GM12891 (cell line): ENCODE measurements at regions not wholly inside any gene's neighbourhood (a gene's known extent, or its start where the extent isn't known, plus 50 kb on each side); places are given as distances from the start of the nearest gene placed in this dataset.

Experiments used
- DNase-seq: peaks from one replicate; pipeline ENCODE4 v3.0.0; 2011; ENCODE audit warnings: low spot score; ENCODE audit not compliant: insufficient read length
- FAIRE-seq: peaks from 2 replicates; lab custom pipeline; 2011; peaks lifted over from hg19 to GRCh38; lab: Jason Lieb, UNC
- PAX5 ChIP-seq: IDR thresholded peaks from 2 replicates; pipeline ENCODE4 v1.6.1; 2011; ENCODE audit warnings: low read length, moderate library complexity, mild to moderate bottlenecking; ENCODE audit not compliant: insufficient read depth, severe bottlenecking
- POLR2A ChIP-seq: IDR thresholded peaks from 2 replicates; pipeline ENCODE4 v1.6.1; 2011; ENCODE audit warnings: low read depth, low read length, control low read depth
- POLR2AphosphoS5 ChIP-seq: IDR thresholded peaks from 2 replicates; pipeline ENCODE4 v1.6.1; 2011; ENCODE audit warnings: low read depth, low read length, control low read depth
- POU2F2 ChIP-seq: IDR thresholded peaks from 2 replicates; pipeline ENCODE4 v1.6.1; 2011; ENCODE audit warnings: low read depth, mild to moderate bottlenecking, control low read depth, low read length, moderate library complexity
- SPI1 ChIP-seq: IDR thresholded peaks from 2 replicates; pipeline ENCODE4 v1.6.1; 2011; ENCODE audit warnings: low read depth, low read length, control low read depth
- TAF1 ChIP-seq: IDR thresholded peaks from 2 replicates; pipeline ENCODE4 v1.6.1; 2011; ENCODE audit warnings: low read depth, low read length, control low read depth

- no peak for FAIRE-seq
- TF ChIP-seq SPI1 (no peak), TAF1 (no peak), POLR2A (no peak), PAX5 (no peak), POLR2AphosphoS5 (no peak), POU2F2 (no peak)
- DNase-seq, result no peak
Measured at GRCh38 chr2:59933948-59934347, 619.5 kb downstream of the BCL11A start.

- no peak for DNase-seq
- no peak for FAIRE-seq
- TF ChIP-seq SPI1 (no peak), PAX5 (no peak), POU2F2 (no peak), POLR2AphosphoS5 (no peak), POLR2A (no peak), TAF1 (no peak)
Measured at GRCh38 chr2:59932341-59932740, 621.1 kb downstream of the BCL11A start.

GRCh38 chr2:59930430-59930829 is 623.0 kb downstream of the BCL11A start:
- TF ChIP-seq SPI1, result 0 out of 2 replicates have a peak, but pooled peaks have one; percentile 12
- TF ChIP-seq POU2F2, result no peak
- no peak for TF ChIP-seq POLR2AphosphoS5
- TF ChIP-seq PAX5, result no peak
- TF ChIP-seq POLR2A, result no peak
- DNase-seq, result no peak
- FAIRE-seq, result no peak

GRCh38 chr2:59926731-59927130 is 626.7 kb downstream of the BCL11A start:
- DNase-seq (no peak), FAIRE-seq (no peak)
- no peak for TF ChIP-seq POLR2AphosphoS5
- no peak for TF ChIP-seq TAF1
- no peak for TF ChIP-seq POLR2A
- TF ChIP-seq POU2F2, result no peak
- TF ChIP-seq PAX5, result no peak
- TF ChIP-seq SPI1, result no peak

DNA sequence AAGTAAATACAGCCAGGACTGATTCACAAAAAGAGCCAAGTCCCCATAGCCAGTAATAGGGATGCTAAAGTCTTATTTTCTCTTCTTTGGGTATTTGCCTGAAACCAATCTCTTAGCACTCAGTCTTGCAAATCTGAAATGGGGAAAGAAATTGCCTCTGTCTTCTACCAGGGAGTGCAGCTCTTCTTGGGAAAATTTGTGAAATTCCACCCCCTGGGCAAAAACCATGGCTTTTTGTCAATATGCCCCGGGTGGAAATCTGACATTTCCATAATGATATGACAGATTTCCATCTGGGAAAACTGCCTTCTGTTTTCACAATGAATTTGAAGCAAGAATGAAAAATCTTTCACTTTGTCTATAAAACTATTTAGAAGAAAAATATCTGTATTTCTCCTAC is 628.1 kb downstream of the BCL11A start:
- no peak for FAIRE-seq
- TF ChIP-seq PAX5 (no peak), POLR2A (no peak)

DNA sequence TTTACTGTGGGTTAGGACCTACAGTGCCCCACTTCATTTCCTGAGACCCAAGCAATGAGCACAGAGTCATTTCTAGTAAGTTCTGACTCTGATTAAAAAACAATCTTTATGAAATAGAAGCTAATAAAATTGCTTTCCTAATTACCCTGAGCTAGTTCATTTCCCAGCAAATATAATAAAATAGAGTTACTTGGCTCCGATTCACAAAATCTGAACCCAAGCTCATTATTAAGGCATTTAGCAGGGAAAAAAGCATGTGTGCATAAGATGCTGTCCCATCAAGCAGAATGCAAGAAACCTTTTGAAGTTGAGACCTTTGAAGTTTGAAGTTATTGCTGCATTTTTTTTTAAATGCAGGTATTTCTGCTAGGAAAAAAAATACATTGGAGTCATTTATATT is 629.1 kb downstream of the BCL11A start:
- FAIRE-seq (no peak), DNase-seq (no peak)
- no peak for TF ChIP-seq POLR2AphosphoS5
- no peak for TF ChIP-seq SPI1
- no peak for TF ChIP-seq POU2F2
- no peak for TF ChIP-seq TAF1
- TF ChIP-seq POLR2A, result no peak
- no peak for TF ChIP-seq PAX5

More for the DNA sequence above, 628.1 kb downstream of the BCL11A start:
- DNase-seq, result no peak

- TF ChIP-seq PAX5 (no peak), SPI1 (no peak), TAF1 (no peak), POLR2A (no peak), POLR2AphosphoS5 (no peak), POU2F2 (no peak)
- FAIRE-seq (no peak), DNase-seq (no peak)
Measured at GRCh38 chr2:59922450-59922849, 631.0 kb downstream of the BCL11A start.

DNA sequence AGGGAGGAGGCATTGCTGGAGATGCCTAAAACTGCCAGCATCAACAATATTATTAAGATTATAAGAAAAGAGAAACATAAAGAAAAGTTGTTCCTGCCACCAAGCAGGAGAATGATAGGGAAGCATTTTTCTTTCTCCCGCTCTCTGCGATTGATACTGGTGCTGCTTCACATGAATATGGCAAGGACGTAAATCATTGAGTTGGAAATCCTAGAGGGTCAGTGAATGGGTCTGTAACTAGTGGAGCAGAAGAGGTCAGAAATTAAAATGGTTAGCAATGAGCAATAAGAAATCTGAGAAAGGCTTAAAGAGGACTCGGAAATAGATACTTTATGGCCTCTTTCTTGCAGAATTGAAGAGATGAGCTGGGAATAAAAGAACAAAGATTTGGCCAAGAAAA is 631.7 kb downstream of the BCL11A start:
- FAIRE-seq (no peak), DNase-seq (no peak)
- TF ChIP-seq PAX5, result no peak
- TF ChIP-seq TAF1, result no peak
- no peak for TF ChIP-seq POLR2AphosphoS5
- no peak for TF ChIP-seq POLR2A
- TF ChIP-seq SPI1, result no peak
- TF ChIP-seq POU2F2, result no peak

- TF ChIP-seq PAX5 (no peak), SPI1 (no peak), POU2F2 (no peak), POLR2AphosphoS5 (no peak), TAF1 (no peak), POLR2A (no peak)
- no peak for DNase-seq
- FAIRE-seq, result no peak
Measured at GRCh38 chr2:59920961-59921360, 632.5 kb downstream of the BCL11A start.

- FAIRE-seq (no peak), DNase-seq (no peak)
- no peak for TF ChIP-seq POLR2A
- TF ChIP-seq PAX5, result no peak
- TF ChIP-seq TAF1, result no peak
- TF ChIP-seq POU2F2, result no peak
- no peak for TF ChIP-seq POLR2AphosphoS5
- TF ChIP-seq SPI1, result no peak
Measured at GRCh38 chr2:59920307-59920706, 633.1 kb downstream of the BCL11A start.

- no peak for FAIRE-seq
- DNase-seq, result no peak
- TF ChIP-seq TAF1, result no peak
- no peak for TF ChIP-seq POLR2AphosphoS5
- TF ChIP-seq SPI1, result no peak
- TF ChIP-seq POU2F2, result no peak
- no peak for TF ChIP-seq PAX5
- no peak for TF ChIP-seq POLR2A
Measured at GRCh38 chr2:59919579-59919978, 633.9 kb downstream of the BCL11A start.
